Endodermal cell (in vitro differentiated cells): ENCODE measurements at regions not wholly inside any gene's neighbourhood (a gene's known extent, or its start where the extent isn't known, plus 50 kb on each side); places are given as distances from the start of the nearest gene placed in this dataset.

Source experiments
- DNase-seq: peaks from one replicate; pipeline ENCODE4 v3.0.0-alpha.2; 2017
- H3K27ac ChIP-seq: 2 replicates; pipeline ENCODE4 v1.5.1; 2013; ENCODE audit warnings: mild to moderate bottlenecking, low read depth, low read length, moderate library complexity
- H3K27me3 ChIP-seq: 2 replicates; pipeline ENCODE4 v1.6.1; 2013; ENCODE audit warnings: mild to moderate bottlenecking, low read length, moderate library complexity; ENCODE audit not compliant: insufficient read depth, control insufficient read depth, poor library complexity, severe bottlenecking
- H3K36me3 ChIP-seq: 2 replicates; pipeline ENCODE4 v1.7.0; 2013; ENCODE audit warnings: mild to moderate bottlenecking, low read length, moderate library complexity; ENCODE audit not compliant: control insufficient read depth, insufficient read depth
- H3K4me1 ChIP-seq: one replicate; pipeline ENCODE4 v1.7.0; 2013; ENCODE audit warnings: low read length; ENCODE audit not compliant: control insufficient read depth, insufficient read depth
- H3K4me3 ChIP-seq: 2 replicates; pipeline ENCODE4 v1.5.1; 2013; ENCODE audit warnings: mild to moderate bottlenecking, low read length, moderate library complexity
- H3K9ac ChIP-seq: 2 replicates; pipeline ENCODE4 v1.6.1; 2013; ENCODE audit warnings: mild to moderate bottlenecking, low read length, moderate library complexity; ENCODE audit not compliant: poor library complexity, severe bottlenecking; ENCODE audit errors: extremely low read depth
- H3K9me3 ChIP-seq: 2 replicates; pipeline ENCODE4 v1.6.1; 2013; ENCODE audit warnings: mild to moderate bottlenecking, low read length, moderate library complexity; ENCODE audit not compliant: control insufficient read depth
- H3K27ac Mint-ChIP-seq: 2 replicates; pipeline ENCODE4 v1.8.0; 2020; ENCODE audit warnings: mixed read lengths
- H3K27me3 Mint-ChIP-seq: 2 replicates; pipeline ENCODE4 v1.8.0; 2021; ENCODE audit warnings: mild to moderate bottlenecking, mixed read lengths; ENCODE audit not compliant: insufficient read depth
- H3K36me3 Mint-ChIP-seq: 2 replicates; pipeline ENCODE4 v1.8.0; 2020; ENCODE audit warnings: low read depth, mixed read lengths
- H3K4me1 Mint-ChIP-seq: 2 replicates; pipeline ENCODE4 v1.8.0; 2020; ENCODE audit warnings: mixed read lengths
- H3K4me3 Mint-ChIP-seq: 2 replicates; pipeline ENCODE4 v1.8.0; 2020; ENCODE audit warnings: mild to moderate bottlenecking, moderate library complexity, mixed read lengths
- H3K9me3 Mint-ChIP-seq: 2 replicates; pipeline ENCODE4 v1.8.0; 2020; ENCODE audit warnings: mild to moderate bottlenecking, mixed read lengths
- CTCF ChIP-seq: fragments of 200-600 bp; sonication (generic); conservative IDR thresholded peaks from 2 replicates; pipeline ENCODE4 v1.5.0; 2021; ENCODE audit warnings: antibody characterized with exemption, mild to moderate bottlenecking
- WGBS, 2 experiments: methylation state at CpG; one replicate each; pipeline versions ENCODE4 v1.1.5 to v1.1.7; 2013; ENCODE audit warnings: missing lambda C conversion rate in 2 of 2, mixed read lengths in 1 of 2; ENCODE audit not compliant: insufficient coverage in 1 of 2, insufficient read length in 1 of 2; 5-methylcytosine and 5-hydroxymethylcytosine counted together

DNA sequence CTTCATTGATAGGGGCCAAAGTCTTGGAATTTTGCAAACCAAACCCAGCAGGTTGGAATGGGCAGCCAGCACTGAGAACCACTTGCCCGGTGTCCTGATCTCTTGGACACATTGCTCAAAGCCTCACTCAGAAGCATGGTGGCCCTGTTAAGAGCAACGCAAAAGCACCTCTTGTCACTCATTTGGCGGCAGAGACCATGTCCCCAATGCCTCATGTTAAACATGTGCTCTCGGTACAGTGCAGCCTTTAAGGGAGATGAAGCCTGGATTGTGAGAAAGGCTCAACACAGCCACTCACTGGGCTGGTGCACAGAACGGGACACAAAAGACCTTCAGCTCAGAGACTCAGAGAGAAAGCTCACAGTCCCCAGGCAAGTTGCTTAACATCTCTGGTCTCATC lies 298.4 kb upstream of the PRDM1 start:
- Histone ChIP-seq H3K4me3 (no peak overlapping the region), H3K27ac (no peak overlapping the region), H3K9ac (no peak overlapping the region), H3K27me3 (peaks cover 8% of the 10 kb centered on the region), H3K4me1 (peaks cover 5% of the 10 kb centered on the region), H3K36me3 (no peaks in the 10 kb centered on the region), H3K9me3 (no peaks in the 10 kb centered on the region)
- no peak for TF ChIP-seq CTCF
- no peak overlapping the region for H3K27ac Mint-ChIP-seq
- no peak for DNase-seq
- no peaks in the 10 kb centered on the region for H3K9me3 Mint-ChIP-seq
- H3K27me3 Mint-ChIP-seq = peaks cover 8% of the 10 kb centered on the region
- H3K36me3 Mint-ChIP-seq = no peaks in the 10 kb centered on the region
- no peak overlapping the region for H3K4me3 Mint-ChIP-seq
- H3K4me1 Mint-ChIP-seq = peaks cover 15% of the 10 kb centered on the region
- 97% methylated on average over 5 of the region's 5 CpGs for WGBS, 2 experiments

- no peak overlapping the region for H3K4me3 ChIP-seq
- no peaks in the 10 kb centered on the region for H3K9me3 Mint-ChIP-seq
- 95 to 100% methylated on average over 8 to 10 of the region's 10 CpGs for WGBS, 2 experiments
- H3K36me3 Mint-ChIP-seq = no peaks in the 10 kb centered on the region
- H3K27ac ChIP-seq = no peak overlapping the region
- H3K27me3 Mint-ChIP-seq = peaks cover 8% of the 10 kb centered on the region
- peaks cover 15% of the 10 kb centered on the region for H3K4me1 Mint-ChIP-seq
- no peaks in the 10 kb centered on the region for H3K9me3 ChIP-seq
- no peak overlapping the region for H3K27ac Mint-ChIP-seq
- peaks cover 8% of the 10 kb centered on the region for H3K27me3 ChIP-seq
- TF ChIP-seq CTCF = no peak
- H3K4me3 Mint-ChIP-seq = no peak overlapping the region
- H3K9ac ChIP-seq = no peak overlapping the region
- DNase-seq = no peak
- peaks cover 5% of the 10 kb centered on the region for H3K4me1 ChIP-seq
- H3K36me3 ChIP-seq = no peaks in the 10 kb centered on the region
These were observed 299.1 kb upstream of the PRDM1 start for GRCh38 chr6:105786890-105787655.

- H3K4me1 ChIP-seq = peaks cover 5% of the 10 kb centered on the region
- H3K9ac ChIP-seq = no peak overlapping the region
- Mint-ChIP-seq H3K9me3 (no peaks in the 10 kb centered on the region), H3K4me3 (no peak overlapping the region), H3K27me3 (peaks cover 8% of the 10 kb centered on the region), H3K27ac (no peak overlapping the region), H3K36me3 (no peaks in the 10 kb centered on the region), H3K4me1 (peaks cover 15% of the 10 kb centered on the region)
- no peaks in the 10 kb centered on the region for H3K36me3 ChIP-seq
- WGBS, 2 experiments = 80 to 87% methylated on average over 1 of the region's 1 CpG
- H3K27ac ChIP-seq = no peak overlapping the region
- H3K4me3 ChIP-seq = no peak overlapping the region
- no peaks in the 10 kb centered on the region for H3K9me3 ChIP-seq
- no peak for TF ChIP-seq CTCF
- no peak for DNase-seq
- H3K27me3 ChIP-seq = peaks cover 8% of the 10 kb centered on the region
These were observed 299.7 kb upstream of the PRDM1 start for GRCh38 chr6:105786449-105786848.
